HEK293 (cell line): ENCODE measurements at regions not wholly inside any gene's neighbourhood (a gene's known extent, or its start where the extent isn't known, plus 50 kb on each side); places are given as distances from the start of the nearest gene placed in this dataset.

Source experiments
- CTCF ChIA-PET: fragments of 350-600 bp; formaldehyde crosslinking; extraction: SDS; loops from one replicate; lab custom pipeline; 2021; ENCODE audit warnings: antibody characterized with exemption; lab: Yijun Ruan, JAX
- POLR2A ChIA-PET: fragments of 300-600 bp; formaldehyde crosslinking; extraction: SDS; loops from one replicate; lab custom pipeline; 2020; ENCODE audit warnings: antibody characterized with exemption, inconsistent platforms; lab: Yijun Ruan, JAX
- H3K27ac ChIP-seq: fragments of 200-500 bp; sonication (Bioruptor generic); 2 replicates; pipeline ENCODE4 v1.5.1; 2014; ENCODE audit warnings: low read depth, low read length, control low read depth, inconsistent platforms; ENCODE audit errors: extremely low read depth
- H3K36me3 ChIP-seq, 2 experiments: fragments of 200-500 bp in 1 of 2; sonication (Bioruptor generic) in 1 of 2; 1 replicate in 1 of 2; 2 replicates in 1 of 2; pipeline ENCODE4 v1.5.1; 2014 to 2017; ENCODE audit warnings: inconsistent platforms in 2 of 2, low read length in 2 of 2; ENCODE audit not compliant: control insufficient read depth in 2 of 2, insufficient read depth in 1 of 2
- H3K4me1 ChIP-seq: fragments of 200-500 bp; sonication (Bioruptor generic); 2 replicates; pipeline ENCODE4 v1.5.1; 2014; ENCODE audit warnings: mild to moderate bottlenecking, low read length, inconsistent platforms; ENCODE audit not compliant: control insufficient read depth, insufficient read depth
- H3K4me3 ChIP-seq: 2 replicates; pipeline ENCODE4 v1.5.1; 2011; ENCODE audit warnings: low read depth, mild to moderate bottlenecking, control low read depth, low read length, moderate library complexity
- H3K9me3 ChIP-seq: fragments of 200-500 bp; sonication (Bioruptor generic); 2 replicates; pipeline ENCODE4 v1.5.1; 2014; ENCODE audit warnings: low read depth, low read length, inconsistent platforms; ENCODE audit not compliant: control insufficient read depth, insufficient read depth
- HOXA7 ChIP-seq: sonication (generic); formaldehyde crosslinking; IDR thresholded peaks from 2 replicates; pipeline ENCODE4 v1.8.1; 2022; ENCODE audit warnings: missing genetic modification reagents, borderline replicate concordance
- KLF1 ChIP-seq: fragments of 450-650 bp; formaldehyde crosslinking; IDR thresholded peaks from 2 replicates; pipeline ENCODE4 v1.5.1; 2016; ENCODE audit warnings: missing biosample characterization, missing genetic modification characterization
- KLF10 ChIP-seq: fragments of 450-650 bp; IDR thresholded peaks from 2 replicates; pipeline ENCODE4 v1.5.1; 2018; ENCODE audit warnings: missing biosample characterization, mild to moderate bottlenecking, missing genetic modification characterization
- KLF9 ChIP-seq: fragments of 450-650 bp; formaldehyde crosslinking; IDR thresholded peaks from 2 replicates; pipeline ENCODE4 v1.5.1; 2016; ENCODE audit warnings: missing biosample characterization, missing genetic modification characterization, low read depth
- OSR2 ChIP-seq: fragments of 450-650 bp; formaldehyde crosslinking; IDR thresholded peaks from 2 replicates; pipeline ENCODE4 v1.5.1; 2016; ENCODE audit warnings: missing biosample characterization, missing genetic modification characterization
- ZNF280C ChIP-seq: fragments of 450-650 bp; formaldehyde crosslinking; IDR thresholded peaks from 2 replicates; pipeline ENCODE4 v1.5.1; 2016; ENCODE audit warnings: missing biosample characterization, missing genetic modification characterization
- ZNF311 ChIP-seq: fragments of 450-650 bp; formaldehyde crosslinking; IDR thresholded peaks from 2 replicates; pipeline ENCODE4 v1.5.1; 2017; ENCODE audit warnings: missing biosample characterization, missing genetic modification characterization, borderline replicate concordance
- ZNF394 ChIP-seq: fragments of 450-650 bp; formaldehyde crosslinking; IDR thresholded peaks from 2 replicates; pipeline ENCODE4 v1.5.1; 2016; ENCODE audit warnings: missing biosample characterization, missing genetic modification characterization, mild to moderate bottlenecking, moderate library complexity, borderline replicate concordance
- ZNF510 ChIP-seq: fragments of 450-650 bp; formaldehyde crosslinking; IDR thresholded peaks from 2 replicates; pipeline ENCODE4 v1.5.1; 2018; ENCODE audit warnings: mild to moderate bottlenecking, missing genetic modification characterization, missing biosample characterization; ENCODE audit not compliant: insufficient replicate concordance
- ZNF518A ChIP-seq: fragments of 450-650 bp; formaldehyde crosslinking; conservative IDR thresholded peaks from 2 replicates; pipeline ENCODE4 v1.5.1; 2016; ENCODE audit warnings: low read depth, missing biosample characterization, missing genetic modification characterization
- ZNF791 ChIP-seq: fragments of 450-650 bp; formaldehyde crosslinking; IDR thresholded peaks from 2 replicates; pipeline ENCODE4 v1.5.1; 2016; ENCODE audit warnings: missing biosample characterization, missing genetic modification characterization
- ZNF792 ChIP-seq: fragments of 450-650 bp; formaldehyde crosslinking; IDR thresholded peaks from 2 replicates; pipeline ENCODE4 v1.5.1; 2016; ENCODE audit warnings: missing biosample characterization, missing genetic modification characterization

- no peak for TF ChIP-seq KLF10
- TF ChIP-seq OSR2: no peak
These were observed 385.3 kb upstream of the WWC1 start (continued) for GRCh38 chr5:167905919-167906853.

- POLR2A ChIA-PET: no interaction called here
These were observed 382.8 kb upstream of the WWC1 start for GRCh38 chr5:167908606-167909005.

More at GRCh38 chr5:167908606-167909005, 382.8 kb upstream of the WWC1 start:
- no peaks in the 10 kb centered on the region for H3K36me3 ChIP-seq
- no peaks in the 10 kb centered on the region for H3K4me1 ChIP-seq
- no peak overlapping the region for H3K27ac ChIP-seq
- no peak overlapping the region for H3K4me3 ChIP-seq
- TF ChIP-seq ZNF311 (tag by site-specific recombination) (no peak), ZNF280C (tag by site-specific recombination) (no peak), KLF1 (tag by site-specific recombination) (no peak), ZNF791 (tag by site-specific recombination) (no peak), HOXA7 (CRISPR knock-in tag) (no peak), ZNF518A (tag by site-specific recombination) (no peak), ZNF792 (tag by site-specific recombination) (no peak), ZNF510 (tag by site-specific recombination) (no peak), ZNF394 (no peak), KLF10 (no peak), KLF9 (no peak)
- no peaks in the 10 kb centered on the region for H3K9me3 ChIP-seq
- CTCF ChIA-PET: no interaction called here
